KBM-7 (cell line): ENCODE measurements at regions not wholly inside any gene's neighbourhood (a gene's known extent, or its start where the extent isn't known, plus 50 kb on each side); places are given as distances from the start of the nearest gene placed in this dataset.

Experiments used
- DNase-seq: peaks from one replicate; pipeline ENCODE4 v3.0.0-alpha.2; 2015
- in situ Hi-C: fragments of 300-500 bp; cut with MboI; formaldehyde crosslinking; loops from 2 replicates; pipeline ENCODE4 v1.14.3; 2020; ENCODE audit warnings: low sequenced_read_pairs, low pct_unique_long_range_greater_than_20kb, mixed read lengths

DNA sequence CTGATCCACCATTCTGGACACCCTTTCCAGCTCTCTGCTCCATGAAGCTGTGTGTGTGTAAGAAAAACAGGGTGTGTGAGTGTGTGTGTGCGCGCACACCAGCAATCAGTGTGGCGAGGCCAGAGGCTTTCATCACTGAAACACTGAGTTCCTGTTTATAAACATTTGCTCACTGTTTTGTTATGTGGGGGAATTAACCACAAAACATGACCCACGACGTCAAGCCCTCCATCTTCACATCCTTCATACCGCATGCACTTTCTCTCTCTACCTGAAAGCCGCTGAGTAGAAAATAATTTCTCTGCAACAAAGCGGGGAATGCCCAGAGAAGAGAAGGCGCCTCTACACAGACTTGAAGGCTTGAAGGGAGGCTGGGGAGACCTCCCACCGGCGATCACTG, 148.9 kb upstream of the IRF2BP2 start:
- no peak for DNase-seq
- in situ Hi-C loops, result no loop called here

GRCh38 chr1:234756857-234757256, 146.9 kb upstream of the IRF2BP2 start:
- in situ Hi-C loops, result no loop called here
- DNase-seq, result no peak

DNA sequence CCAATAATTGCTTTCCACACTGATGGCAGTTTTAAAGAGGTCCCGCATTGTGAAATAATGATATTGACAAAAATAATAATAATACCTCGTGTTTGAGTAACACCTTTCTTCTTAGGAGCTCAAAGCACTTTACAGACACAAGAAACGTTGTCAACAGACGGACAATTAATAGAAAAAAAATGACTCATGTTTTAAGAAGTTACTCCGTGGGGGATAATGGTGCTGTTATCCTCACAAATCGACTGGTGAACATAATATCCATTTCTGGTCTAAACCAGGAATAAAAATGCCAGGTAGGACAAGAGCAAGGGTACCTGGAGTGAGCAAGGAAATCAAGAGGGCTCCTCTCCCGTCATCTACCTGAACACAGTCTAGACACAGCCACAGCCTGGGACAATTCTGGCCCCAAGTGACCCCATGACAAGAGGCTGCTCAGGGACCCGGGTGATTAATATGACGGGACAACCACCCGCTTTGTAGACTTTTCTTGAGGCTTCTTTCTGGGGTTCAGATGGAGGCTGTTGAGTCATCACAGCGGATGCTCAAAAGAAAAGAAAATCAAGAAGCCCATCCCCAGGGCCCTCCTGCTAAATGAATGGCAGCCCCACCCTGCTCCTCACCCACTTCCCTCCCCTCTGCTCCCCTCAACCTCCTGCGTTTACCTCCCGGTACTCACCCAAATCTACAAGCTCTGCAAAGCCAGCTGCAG, 146.2 kb upstream of the IRF2BP2 start:
- DNase-seq, result no peak
- in situ Hi-C loops, result no loop called here

- in situ Hi-C loops, result no loop called here
Observed at GRCh38 chr1:234755449-234755863, 145.5 kb upstream of the IRF2BP2 start.

GRCh38 chr1:234753979-234754378, 144.0 kb upstream of the IRF2BP2 start:
- in situ Hi-C loops, result no loop called here
- DNase-seq, result no peak

More at GRCh38 chr1:234755449-234755863, 145.5 kb upstream of the IRF2BP2 start:
- DNase-seq, result peak; percentile 74

- in situ Hi-C loops, result no loop called here
Observed at GRCh38 chr1:234752927-234753326, 142.9 kb upstream of the IRF2BP2 start.

GRCh38 chr1:234751678-234752077, 141.7 kb upstream of the IRF2BP2 start:
- in situ Hi-C loops, result no loop called here
- no peak for DNase-seq

More at GRCh38 chr1:234752927-234753326, 142.9 kb upstream of the IRF2BP2 start:
- no peak for DNase-seq

- DNase-seq, result no peak
- in situ Hi-C loops, result no loop called here
Observed at GRCh38 chr1:234750922-234751627, 141.1 kb upstream of the IRF2BP2 start.

DNA sequence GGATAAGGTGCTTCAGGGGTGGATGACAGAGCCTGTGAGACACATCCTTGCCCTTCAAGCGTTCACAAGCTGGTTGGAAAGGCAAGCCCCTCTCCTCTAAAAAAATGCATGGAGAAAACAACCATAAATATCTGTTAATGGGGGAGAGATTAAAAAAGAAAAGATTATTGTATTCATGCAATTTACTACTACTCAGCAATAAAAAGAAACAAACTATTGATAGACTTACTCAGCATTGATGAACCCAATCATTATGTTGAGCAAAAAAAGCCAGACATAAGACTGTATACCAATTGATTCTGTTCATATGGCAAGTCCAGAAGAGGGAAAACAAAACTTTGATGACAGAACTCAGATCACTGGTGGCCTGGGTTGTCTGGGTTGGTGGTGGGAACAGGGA, 138.7 kb upstream of the IRF2BP2 start:
- in situ Hi-C loops, result loop anchor here (25.0 kb wide), 3 partner anchors 89 to 339 kb away; no protein-coding TSS in a partner anchor
- no peak for DNase-seq

GRCh38 chr1:234748066-234748465, 138.1 kb upstream of the IRF2BP2 start:
- no peak for DNase-seq

GRCh38 chr1:234746798-234747196, 136.8 kb upstream of the IRF2BP2 start:
- peak; percentile 27 for DNase-seq
- in situ Hi-C loops, result loop anchor here (25.0 kb wide), 3 partner anchors 91 to 341 kb away; no protein-coding TSS in a partner anchor

More at GRCh38 chr1:234748066-234748465, 138.1 kb upstream of the IRF2BP2 start:
- in situ Hi-C loops, result loop anchor here (25.0 kb wide), 3 partner anchors 89 to 339 kb away; no protein-coding TSS in a partner anchor

GRCh38 chr1:234745844-234746797, 136.1 kb upstream of the IRF2BP2 start:
- in situ Hi-C loops, result loop anchor here (25.0 kb wide), 3 partner anchors 91 to 341 kb away; no protein-coding TSS in a partner anchor
- no peak for DNase-seq

GRCh38 chr1:234745276-234745675, 135.3 kb upstream of the IRF2BP2 start:
- in situ Hi-C loops, result loop anchor here (25.0 kb wide), 3 partner anchors 92 to 342 kb away; no protein-coding TSS in a partner anchor

DNA sequence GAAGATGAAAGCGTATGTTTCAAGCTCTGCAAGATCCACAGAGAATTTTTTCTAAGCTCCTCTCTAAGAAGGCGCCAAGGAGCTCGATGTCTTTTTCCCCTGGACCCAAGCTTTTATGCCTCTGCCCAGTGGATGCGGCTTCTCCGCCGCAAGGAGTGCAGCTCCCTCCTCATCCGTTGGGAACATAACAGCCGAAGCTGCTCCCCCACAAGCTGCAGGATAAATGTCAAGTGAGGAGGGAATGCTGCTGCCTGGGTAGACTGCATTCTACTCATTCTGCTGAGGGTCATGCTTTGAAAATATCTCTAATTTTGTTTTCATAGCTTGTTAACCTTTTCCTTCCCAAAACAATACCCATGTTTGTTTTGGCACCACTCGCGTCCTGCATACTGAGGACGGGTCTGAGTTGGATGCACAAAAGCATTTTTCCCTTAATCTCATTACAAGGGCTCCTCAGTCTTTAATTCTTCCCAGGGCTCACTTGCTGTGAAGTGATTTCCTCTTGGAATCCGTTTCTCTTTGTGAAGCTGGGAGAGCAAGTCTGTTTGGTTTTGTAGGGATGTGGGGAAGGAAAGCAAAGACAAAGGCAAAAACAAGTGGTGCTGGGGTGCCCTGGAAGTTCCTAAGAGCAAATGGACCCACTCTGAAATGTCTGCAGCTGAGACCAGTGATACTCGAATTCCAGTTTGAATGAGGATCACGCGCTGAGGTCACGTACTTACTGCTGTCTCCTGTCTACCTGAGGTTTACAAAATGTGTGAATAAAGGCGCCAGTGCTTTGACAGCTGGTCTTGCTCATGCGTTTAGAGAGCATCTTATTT, 134.0 kb upstream of the IRF2BP2 start:
- DNase-seq, result no peak
- in situ Hi-C loops, result loop anchor here (25.0 kb wide), 3 partner anchors 93 to 343 kb away; no protein-coding TSS in a partner anchor

More at GRCh38 chr1:234745276-234745675, 135.3 kb upstream of the IRF2BP2 start:
- DNase-seq, result no peak

DNA sequence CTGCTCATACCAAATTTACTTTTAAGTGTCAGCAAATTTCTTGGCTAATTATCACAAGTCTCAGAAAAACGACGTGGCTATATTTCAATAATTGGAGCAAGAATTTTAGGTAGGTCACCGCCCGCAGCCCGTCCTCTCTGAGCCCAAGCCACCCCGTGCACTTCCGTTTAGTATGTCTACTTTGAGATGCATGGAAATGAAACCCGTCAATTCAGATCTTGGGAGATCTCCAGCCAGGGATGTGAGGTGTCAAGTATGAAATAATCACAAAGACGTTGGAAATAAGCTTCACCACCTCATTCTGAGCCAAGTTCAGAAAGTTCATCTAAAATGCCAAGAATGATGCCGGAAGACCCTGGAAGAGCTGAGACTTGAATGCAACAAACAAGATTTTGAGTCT, 132.6 kb upstream of the IRF2BP2 start:
- in situ Hi-C loops, result loop anchor here (25.0 kb wide), 3 partner anchors 95 to 345 kb away; no protein-coding TSS in a partner anchor
- no peak for DNase-seq

DNA sequence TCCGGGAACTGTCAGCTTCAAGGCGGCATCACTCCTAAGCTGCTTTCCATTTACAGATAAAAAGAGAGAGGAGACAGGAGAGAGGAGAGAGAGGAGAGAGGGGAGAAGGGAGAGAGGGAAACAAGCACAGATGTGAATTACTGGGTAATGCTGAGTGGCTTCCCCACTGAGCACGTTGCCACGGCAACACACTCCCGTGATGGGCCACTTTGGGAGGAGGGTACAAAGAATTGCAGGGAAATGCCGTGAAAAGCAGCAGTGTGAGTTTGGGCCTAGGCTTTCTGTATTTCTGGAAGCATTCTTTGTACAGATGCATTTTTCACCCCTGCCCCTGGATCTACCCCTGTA, 128.0 kb upstream of the IRF2BP2 start:
- DNase-seq, result peak; percentile 42
- in situ Hi-C loops, result loop anchor here (25.0 kb wide), 3 partner anchors 99 to 349 kb away; no protein-coding TSS in a partner anchor

GRCh38 chr1:234735916-234736315, 125.9 kb upstream of the IRF2BP2 start:
- no peak for DNase-seq
- in situ Hi-C loops, result loop anchor here (25.0 kb wide), 3 partner anchors 101 to 351 kb away; no protein-coding TSS in a partner anchor

- in situ Hi-C loops, result loop anchor here (25.0 kb wide), 3 partner anchors 102 to 352 kb away; no protein-coding TSS in a partner anchor
Observed at GRCh38 chr1:234735476-234735875, 125.5 kb upstream of the IRF2BP2 start.

More at GRCh38 chr1:234735476-234735875, 125.5 kb upstream of the IRF2BP2 start:
- DNase-seq, result no peak
